Muscle of arm (tissue), 1 donor: ENCODE measurements at regions not wholly inside any gene's neighbourhood (a gene's known extent, or its start where the extent isn't known, plus 50 kb on each side); places are given as distances from the start of the nearest gene placed in this dataset.

Experiments used
- DNase-seq: peaks from one replicate; pipeline ENCODE4 v3.0.0-alpha.2; 2013

GRCh38 chr6:66935612-66936011 lies 1228.6 kb upstream of the EYS start:
- no peak for DNase-seq

DNA sequence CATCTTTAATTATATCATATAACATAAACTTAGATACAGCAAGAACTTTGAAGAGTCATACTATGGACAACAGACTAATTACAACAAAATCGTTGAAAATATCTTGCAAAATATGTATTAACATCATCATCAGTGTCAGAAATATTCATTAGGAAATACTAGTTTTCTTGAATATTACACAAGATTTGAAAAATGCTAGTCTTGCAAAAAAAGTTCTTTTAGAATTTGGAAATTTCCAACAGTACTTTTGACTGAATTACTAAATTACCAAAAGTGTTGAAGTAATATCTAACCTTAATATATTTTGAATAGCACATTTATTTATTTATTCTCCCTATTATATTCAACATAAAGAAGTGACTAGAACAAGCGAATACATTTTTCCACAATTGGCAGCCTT lies 1224.8 kb upstream of the EYS start:
- no peak for DNase-seq

DNA sequence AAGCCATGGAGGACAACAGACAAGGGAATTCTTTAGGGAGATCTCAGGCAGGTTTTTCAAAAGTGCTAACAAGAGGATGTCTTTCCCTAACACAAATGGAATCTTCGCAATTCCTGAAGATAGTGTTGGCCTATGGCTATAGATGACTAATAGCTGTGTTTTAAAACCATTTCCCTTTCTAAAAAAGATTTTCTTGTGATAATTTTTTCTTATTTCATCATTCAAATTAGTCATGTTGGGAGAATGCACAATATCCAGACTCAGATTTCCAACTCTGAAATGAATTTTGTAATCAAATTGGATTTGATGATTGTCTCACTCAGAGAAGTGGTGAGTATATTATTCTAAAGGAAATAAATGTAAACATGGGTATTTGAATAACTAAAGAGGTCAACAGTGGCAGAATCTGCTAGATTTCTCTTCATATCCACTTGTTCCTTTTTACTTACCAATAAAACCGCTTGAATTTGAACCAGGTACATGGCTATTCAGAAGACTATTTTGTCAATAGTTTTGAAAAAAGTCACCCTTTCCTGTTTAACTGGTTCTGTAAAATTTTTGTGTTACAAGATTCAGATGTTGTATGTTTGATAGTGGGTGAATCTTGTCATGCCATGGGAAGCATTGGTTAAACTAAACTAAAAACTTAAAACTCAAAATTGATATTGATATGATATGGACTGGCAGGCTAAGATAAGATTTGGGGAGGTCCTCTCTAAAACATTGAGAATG lies 1223.7 kb upstream of the EYS start:
- no peak for DNase-seq

GRCh38 chr6:66926060-66926459 lies 1219.0 kb upstream of the EYS start:
- DNase-seq: no peak

- DNase-seq: no peak
These were observed 1206.6 kb upstream of the EYS start for GRCh38 chr6:66913657-66914056.

GRCh38 chr6:66902457-66902856 lies 1195.4 kb upstream of the EYS start:
- DNase-seq: no peak

GRCh38 chr6:66900133-66901083 lies 1193.4 kb upstream of the EYS start:
- DNase-seq: no peak

- DNase-seq: no peak
These were observed 1190.5 kb upstream of the EYS start for GRCh38 chr6:66897576-66897975.

DNA sequence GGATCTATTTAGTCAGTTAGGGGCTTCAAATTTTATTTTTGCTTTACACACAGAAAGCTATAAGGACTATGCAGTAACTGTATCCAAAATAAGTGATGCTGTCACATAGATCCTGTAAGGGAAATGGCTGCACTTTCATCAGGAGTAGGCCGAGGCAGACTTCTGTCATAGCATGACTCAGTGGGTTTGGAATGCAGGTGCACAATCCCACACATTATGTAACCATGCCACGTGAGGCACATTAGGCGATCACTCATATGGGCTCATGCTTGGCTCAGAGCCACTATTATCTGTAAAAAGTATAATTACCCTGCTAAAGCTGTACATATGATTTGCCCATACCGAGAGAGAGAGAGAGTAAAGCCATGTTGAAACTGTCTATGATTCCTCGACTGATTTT lies 1189.4 kb upstream of the EYS start:
- no peak for DNase-seq

GRCh38 chr6:66883453-66883852 lies 1176.4 kb upstream of the EYS start:
- no peak for DNase-seq

GRCh38 chr6:66866801-66867200 lies 1159.8 kb upstream of the EYS start:
- no peak for DNase-seq

- DNase-seq: no peak
These were observed 1158.7 kb upstream of the EYS start for GRCh38 chr6:66865771-66866170.

GRCh38 chr6:66861007-66861541 lies 1154.0 kb upstream of the EYS start:
- no peak for DNase-seq

- DNase-seq: no peak
These were observed 1153.3 kb upstream of the EYS start for GRCh38 chr6:66860328-66860727.

DNA sequence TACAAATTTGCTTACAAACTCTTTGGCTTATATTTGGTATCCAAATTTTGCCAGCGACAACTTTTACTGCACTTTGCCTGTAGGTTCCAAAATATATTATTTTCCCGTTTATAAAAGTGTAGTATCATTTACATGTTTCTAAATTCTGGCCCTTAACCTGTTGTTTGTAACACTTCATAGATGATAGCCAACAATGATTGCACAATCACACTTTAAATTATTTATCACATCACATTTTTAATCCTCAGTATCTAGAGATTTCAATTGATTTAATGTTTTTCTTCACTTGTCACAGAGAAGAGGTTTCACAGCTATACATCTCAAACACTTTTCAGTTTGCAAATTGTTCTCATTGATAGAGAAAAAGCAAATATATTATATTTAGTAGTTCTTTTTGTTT lies 1151.2 kb upstream of the EYS start:
- DNase-seq: no peak

DNA sequence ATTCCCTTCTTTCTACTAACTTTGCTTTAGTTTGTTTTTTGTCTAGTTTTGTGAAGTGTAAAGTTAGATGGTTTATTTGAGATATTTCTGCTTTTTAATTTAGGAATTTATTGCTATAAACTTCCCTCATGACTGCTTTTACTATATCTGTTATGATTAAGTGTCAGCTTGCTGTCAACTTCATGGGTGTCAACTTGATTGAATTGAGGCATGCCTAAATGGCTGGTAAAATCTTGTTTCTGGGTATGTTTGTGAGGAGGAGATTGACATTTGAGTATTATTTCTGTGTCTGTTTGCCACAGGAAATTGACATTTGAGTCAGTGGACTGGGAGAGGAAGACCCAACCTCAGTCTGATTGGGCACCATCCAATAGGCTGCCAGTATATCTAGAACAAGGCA lies 1147.0 kb upstream of the EYS start:
- no peak for DNase-seq

DNA sequence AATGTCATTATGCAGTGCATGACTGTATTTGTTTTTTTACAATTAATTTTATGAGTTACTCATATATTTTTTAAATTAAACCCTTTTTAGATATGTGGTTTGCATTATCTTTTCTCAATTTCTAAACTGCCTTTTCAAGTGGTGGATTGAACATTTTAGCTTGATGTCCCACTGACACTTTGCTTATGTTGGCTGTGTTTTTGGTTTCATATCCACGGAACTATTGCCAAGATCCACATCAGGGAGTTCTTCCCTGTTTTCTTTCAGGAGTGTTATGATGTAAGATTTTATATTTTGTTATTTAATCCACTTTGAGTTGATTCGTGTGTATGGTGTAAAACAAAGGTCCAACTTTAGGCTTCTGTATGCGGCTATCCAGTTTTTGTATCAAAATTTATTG lies 1144.9 kb upstream of the EYS start:
- no peak for DNase-seq

DNA sequence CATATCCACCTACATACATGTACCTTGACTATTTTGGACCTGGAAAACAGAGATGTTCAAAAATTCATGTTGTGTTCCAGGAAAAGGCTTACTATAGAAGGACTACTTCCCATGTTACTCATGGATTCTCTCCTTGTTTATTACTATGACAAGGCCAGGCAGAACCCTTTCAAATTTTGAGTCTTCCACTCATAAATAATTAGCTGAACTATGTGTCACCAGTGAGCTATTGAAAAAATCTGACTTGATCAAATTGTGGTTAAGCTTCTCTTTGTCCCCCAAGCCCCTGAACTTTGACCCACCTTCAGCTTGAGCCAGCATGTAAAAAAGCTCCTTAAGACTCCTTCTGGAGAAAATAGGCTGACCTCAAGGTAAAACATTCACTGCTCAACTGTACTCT lies 1142.8 kb upstream of the EYS start:
- no peak for DNase-seq

DNA sequence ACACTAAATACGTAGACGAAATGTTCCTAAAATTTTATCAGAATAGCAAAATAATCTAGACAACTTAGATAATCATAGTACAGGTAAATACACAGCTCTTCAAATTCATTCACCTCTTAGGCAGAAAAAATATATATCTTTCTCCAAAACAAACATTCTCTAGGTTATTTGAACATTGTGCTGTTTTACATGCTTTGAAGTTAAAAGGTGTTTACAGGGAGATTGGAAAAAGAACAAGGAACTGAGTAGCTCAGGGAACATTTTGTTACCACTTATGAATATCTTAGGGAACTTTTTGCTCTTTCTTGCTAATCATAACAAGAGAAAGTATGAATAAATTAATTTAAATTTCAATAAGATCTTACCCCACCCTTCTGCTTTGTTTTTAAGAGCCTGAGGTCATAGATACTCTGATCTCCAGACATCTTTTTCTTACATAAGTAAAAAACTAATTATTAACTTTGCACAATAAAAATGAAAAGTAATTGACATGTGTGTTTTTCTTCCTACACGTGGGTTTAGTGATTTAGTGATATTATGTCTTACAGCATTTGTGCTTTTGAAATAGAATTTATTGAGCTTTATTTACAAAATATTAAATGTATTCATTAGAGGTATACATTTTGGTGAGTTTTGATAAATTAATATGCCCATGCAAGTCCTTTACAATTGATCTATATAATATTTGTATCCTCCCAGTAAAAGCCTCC lies 1141.4 kb upstream of the EYS start:
- DNase-seq: no peak

- no peak for DNase-seq
These were observed 1131.7 kb upstream of the EYS start for GRCh38 chr6:66838764-66839163.

GRCh38 chr6:66825539-66825938 lies 1118.5 kb upstream of the EYS start:
- no peak for DNase-seq

- DNase-seq: no peak
These were observed 1107.1 kb upstream of the EYS start for GRCh38 chr6:66814156-66814555.
